ENCODE measurements at regions not wholly inside any gene's neighbourhood (a gene's known extent, or its start where the extent isn't known, plus 50 kb on each side); places are given as distances from the start of the nearest gene placed in this dataset.

DNA sequence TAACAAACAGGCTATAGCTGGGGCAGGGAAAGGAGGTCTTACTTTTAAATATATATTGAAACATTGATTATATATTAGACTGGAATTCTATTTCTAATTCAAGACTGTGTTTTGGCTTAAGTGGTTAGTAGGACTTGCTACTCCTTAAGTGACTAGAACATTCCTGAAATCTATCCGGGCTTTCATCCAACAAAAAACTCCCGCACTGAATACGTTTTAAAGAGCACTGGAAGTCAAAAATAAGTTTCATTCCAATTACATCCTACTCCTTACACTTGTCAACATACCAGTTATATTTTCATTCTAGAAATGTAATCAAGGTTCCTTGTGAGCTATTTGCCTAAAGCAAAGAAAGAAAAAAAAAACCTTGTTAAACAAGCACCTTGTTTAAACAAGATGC lies 204.6 kb downstream of the SP3 start:
- TF ChIP-seq EZH2 (optimal IDR thresholded peaks at IDR 0.05; ENCODE audit: low read depth, low read length) (no peak), EZH2phosphoT487 (IDR thresholded peaks at IDR 0.05; ENCODE audit: low read length) (no peak)
- TF ChIP-seq, protein P1, sequence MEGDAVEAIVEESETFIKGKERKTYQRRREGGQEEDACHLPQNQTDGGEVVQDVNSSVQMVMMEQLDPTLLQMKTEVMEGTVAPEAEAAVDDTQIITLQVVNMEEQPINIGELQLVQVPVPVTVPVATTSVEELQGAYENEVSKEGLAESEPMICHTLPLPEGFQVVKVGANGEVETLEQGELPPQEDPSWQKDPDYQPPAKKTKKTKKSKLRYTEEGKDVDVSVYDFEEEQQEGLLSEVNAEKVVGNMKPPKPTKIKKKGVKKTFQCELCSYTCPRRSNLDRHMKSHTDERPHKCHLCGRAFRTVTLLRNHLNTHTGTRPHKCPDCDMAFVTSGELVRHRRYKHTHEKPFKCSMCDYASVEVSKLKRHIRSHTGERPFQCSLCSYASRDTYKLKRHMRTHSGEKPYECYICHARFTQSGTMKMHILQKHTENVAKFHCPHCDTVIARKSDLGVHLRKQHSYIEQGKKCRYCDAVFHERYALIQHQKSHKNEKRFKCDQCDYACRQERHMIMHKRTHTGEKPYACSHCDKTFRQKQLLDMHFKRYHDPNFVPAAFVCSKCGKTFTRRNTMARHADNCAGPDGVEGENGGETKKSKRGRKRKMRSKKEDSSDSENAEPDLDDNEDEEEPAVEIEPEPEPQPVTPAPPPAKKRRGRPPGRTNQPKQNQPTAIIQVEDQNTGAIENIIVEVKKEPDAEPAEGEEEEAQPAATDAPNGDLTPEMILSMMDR (IDR thresholded peaks at IDR 0.05; ENCODE audit: low read length), result no peak
